HG03060 (cell line): ENCODE measurements at regions not wholly inside any gene's neighbourhood (a gene's known extent, or its start where the extent isn't known, plus 50 kb on each side); places are given as distances from the start of the nearest gene placed in this dataset.
"Not testable (repeated sequence)": the region's sequence is repeated elsewhere in the genome, so short reads cannot be mapped to it uniquely, and the experiment has no call there.

Source experiments
- ATAC-seq: cut with Tn5 transposase; IDR thresholded peaks from one replicate; pipeline ENCODE4 v1.9.1; 2021; ENCODE audit warnings: low read depth, moderate number of reproducible peaks; ENCODE audit not compliant: unreplicated experiment

- ATAC-seq: no peak
These were observed 104.7 kb upstream of the TSC22D1 start for GRCh38 chr13:44680746-44681355.

DNA sequence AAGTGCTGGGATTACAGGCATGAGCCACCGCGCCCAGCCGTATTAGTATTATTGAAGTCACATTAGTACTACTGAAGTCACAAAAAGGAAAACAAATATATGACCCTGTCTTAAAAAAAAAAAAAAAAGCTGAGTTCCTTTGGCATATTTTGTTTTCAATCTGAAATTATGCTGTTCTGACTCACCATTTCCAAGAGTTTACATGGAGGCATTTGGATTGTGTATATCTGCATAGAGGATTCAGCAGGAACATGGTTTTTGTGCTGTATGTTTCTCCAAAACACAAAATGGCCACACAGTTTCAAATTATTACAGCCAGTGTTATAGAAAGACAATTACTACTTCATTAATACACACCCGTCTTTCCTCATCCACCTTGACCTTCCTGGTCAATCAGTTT lies 103.5 kb upstream of the TSC22D1 start:
- ATAC-seq: no peak

DNA sequence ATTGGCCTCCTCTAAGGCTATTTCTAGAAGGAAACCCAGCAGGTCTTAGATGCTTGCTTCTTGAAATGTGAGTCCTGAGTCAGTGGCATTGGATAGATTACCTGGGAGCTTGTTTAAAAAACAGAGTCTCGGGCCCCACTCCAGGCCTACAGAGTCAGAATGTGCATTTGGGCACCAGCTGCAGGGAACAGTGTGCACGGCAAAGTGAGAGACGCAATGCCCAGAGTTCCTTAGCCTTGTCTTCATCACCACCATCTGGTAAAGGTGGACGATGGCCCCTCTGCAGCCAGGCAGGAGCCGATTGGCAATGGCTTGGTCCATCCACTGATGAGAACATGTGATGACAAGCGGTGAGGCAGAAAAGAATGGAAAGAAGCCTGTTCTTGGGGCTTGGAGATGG lies 102.1 kb upstream of the TSC22D1 start:
- no peak for ATAC-seq

- no peak for ATAC-seq
These were observed 100.4 kb upstream of the TSC22D1 start for GRCh38 chr13:44676534-44676933.

DNA sequence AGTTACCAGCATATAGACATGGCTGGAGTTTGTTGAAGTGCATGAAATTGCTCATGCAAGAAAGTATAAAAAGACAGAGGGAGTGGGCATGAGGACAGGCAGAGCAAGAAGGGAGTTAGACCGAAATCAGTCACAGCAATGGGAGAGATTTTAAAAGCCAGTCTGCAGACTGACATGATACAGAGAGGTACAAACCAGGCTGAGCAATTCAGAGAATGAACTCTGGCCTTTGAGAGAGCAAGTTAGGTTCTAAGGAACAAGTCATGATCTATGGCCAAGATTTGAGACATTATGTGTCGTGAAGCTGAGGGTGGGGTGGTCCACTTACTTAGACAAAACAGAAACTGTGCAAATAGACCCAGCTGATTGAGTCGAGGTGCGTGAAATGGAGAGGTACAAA lies 93.4 kb upstream of the TSC22D1 start:
- ATAC-seq: no peak

- no peak for ATAC-seq
These were observed 92.6 kb upstream of the TSC22D1 start for GRCh38 chr13:44668688-44669087.

DNA sequence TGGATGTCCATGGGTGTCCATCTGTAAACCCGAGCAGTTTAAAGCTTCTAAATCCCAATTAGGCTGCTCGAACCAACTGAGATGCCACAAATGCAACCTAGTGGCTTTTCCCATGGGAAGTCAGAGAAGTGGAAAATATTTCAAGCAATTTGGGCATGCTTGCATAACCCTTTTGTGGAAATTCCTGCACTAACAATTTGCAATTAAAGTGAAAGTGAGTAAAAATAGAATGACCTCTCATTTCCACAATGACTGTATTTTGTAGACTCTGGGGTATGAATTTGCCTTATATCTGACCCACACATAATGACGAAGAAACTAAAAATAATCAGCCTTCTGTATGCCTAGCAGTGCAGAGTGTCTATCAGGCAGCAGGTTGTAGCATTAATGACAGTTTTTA lies 91.8 kb upstream of the TSC22D1 start:
- ATAC-seq: no peak

DNA sequence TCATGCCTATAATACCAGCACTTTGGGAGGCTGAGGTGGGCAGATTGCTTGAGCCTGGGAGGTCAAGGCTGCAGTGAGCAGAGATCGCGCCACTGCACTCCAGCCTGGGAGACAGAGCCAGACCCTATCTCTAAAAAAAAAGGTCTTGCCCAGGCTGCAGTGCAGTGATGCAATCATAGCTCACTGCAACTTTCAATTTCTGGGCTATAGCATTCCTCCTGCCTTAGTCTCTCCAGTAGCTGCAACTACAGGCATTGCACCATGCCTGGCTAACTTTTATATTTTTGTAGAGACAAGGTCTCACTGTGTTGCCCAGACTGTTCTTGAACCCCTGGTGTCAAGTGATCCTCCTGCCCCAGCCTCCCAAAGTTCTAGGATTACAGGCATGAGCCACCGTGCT lies 90.4 kb upstream of the TSC22D1 start:
- not testable (repeated sequence) for ATAC-seq

DNA sequence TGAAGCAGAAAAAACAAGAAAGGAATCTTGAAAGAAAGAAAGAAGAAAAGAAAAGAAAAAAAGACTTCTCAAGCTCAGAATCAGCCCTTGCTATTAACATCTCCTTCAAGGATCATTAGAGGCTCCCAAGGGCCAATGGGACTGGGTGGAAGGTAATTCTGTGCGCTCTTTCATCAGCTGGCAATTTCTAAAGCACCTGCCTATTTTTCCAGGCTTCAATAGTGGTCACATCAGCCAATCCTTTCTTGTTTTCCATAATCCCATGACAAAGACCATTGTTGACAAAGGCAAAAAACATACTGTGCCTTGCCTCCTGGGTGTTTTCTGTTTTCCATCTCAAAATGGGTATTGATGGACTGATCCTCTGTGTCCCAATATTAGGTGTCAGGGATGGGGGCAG lies 88.2 kb upstream of the TSC22D1 start:
- no peak for ATAC-seq

GRCh38 chr13:44662515-44662914 lies 86.4 kb upstream of the TSC22D1 start:
- no peak for ATAC-seq

DNA sequence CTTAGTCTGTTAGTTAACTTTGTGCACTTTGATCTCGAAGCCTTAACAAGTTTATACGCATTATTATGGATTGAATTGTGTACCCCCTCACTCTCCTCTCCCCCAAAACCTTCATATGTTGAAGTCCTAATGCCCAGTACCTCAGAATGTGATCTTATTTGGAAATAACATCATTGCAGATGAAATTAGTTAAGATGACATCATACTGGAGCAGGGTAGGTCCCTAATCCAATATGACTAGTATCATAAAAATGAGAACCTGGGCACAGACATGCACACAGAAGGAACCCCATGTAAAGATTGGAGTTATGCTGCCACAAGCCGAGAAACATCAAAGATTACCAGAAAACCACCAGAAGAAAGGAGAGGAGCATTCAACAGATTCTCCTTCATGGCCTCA lies 85.8 kb upstream of the TSC22D1 start:
- ATAC-seq: no peak

- ATAC-seq: no peak
These were observed 83.9 kb upstream of the TSC22D1 start for GRCh38 chr13:44660050-44660449.

GRCh38 chr13:44652962-44653660 lies 77.0 kb upstream of the TSC22D1 start:
- ATAC-seq: no peak

GRCh38 chr13:44652168-44652567 lies 76.0 kb upstream of the TSC22D1 start:
- no peak for ATAC-seq

- no peak for ATAC-seq
These were observed 75.6 kb upstream of the TSC22D1 start for GRCh38 chr13:44651724-44652123.

- no peak for ATAC-seq
These were observed 75.1 kb upstream of the TSC22D1 start for GRCh38 chr13:44651209-44651608.

DNA sequence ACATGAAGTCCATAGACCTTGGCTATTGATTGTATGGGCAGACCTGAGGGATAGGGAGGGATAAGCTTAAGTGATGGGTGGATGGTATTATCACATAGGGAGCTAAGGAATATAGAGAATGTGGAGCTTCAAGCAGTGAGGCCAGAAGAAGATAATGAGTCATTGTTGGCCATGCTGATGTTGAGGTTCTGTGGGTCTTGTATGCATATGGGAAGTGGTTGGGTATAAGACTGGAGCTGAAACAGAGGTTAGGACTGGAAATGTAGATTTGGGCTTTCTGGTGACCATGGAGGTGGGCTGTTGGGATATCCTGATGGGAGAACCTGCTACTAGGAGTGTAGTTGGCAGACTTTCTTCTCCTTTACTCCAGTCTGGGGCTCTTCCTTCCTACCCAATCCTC lies 73.7 kb upstream of the TSC22D1 start:
- ATAC-seq: no peak

- no peak for ATAC-seq
These were observed 72.9 kb upstream of the TSC22D1 start for GRCh38 chr13:44649104-44649428.

DNA sequence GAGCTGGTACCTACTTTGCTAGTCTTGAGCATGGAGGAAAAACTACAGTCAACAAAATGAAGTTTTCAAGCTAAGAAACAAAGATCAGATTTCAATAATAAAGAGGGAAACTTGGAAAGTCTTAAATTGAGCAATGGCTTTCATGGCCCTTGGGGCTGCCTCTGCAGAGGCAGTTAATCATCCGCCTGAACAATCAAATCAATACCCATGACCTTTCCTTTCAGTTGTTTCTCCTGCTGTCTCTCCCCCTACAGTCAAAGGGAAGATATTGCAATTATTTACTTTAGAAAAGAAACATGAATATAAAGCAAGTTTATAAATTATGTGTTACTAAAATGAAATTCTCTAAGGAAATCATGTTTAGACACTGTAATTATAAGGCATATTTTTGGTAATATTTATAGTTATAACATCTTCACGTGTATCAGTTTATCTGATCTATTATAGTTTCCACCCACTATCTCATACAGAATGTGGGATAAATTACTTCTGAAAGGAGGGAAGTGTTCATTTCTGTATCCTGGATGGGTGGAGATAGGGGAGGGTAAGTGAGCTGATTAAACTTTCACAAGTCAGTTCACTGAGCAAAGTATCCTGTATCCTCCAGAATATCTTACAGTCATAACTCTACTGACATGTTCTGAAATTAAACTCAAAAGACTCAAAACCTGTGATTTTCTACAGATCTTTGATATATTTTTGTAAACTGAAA lies 72.4 kb upstream of the TSC22D1 start:
- ATAC-seq: no peak

- not testable (repeated sequence) for ATAC-seq
These were observed 71.4 kb upstream of the TSC22D1 start for GRCh38 chr13:44647560-44647959.

DNA sequence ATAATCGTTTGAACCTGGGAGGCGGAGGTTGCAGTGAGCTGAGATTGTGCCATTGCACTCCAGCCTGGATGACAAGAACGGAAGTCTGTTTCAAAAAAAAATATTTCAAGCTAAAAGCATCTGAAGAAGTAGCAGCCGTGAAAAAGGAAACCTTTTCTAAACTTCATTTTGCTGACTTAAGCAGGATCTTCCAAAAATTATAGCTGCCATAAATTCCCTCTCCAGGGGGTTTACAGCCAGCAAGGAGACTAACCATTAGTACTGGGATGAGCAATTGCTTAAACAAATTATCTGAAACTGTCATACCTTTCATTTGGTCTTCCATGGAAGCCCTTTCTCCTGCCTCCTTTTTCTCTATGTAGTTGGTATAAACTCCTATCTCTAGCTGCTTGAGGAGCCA lies 69.9 kb upstream of the TSC22D1 start:
- ATAC-seq: no peak

GRCh38 chr13:44643256-44643655 lies 67.1 kb upstream of the TSC22D1 start:
- ATAC-seq: no peak
